LNCAP (cell line): ENCODE measurements at regions not wholly inside any gene's neighbourhood (a gene's known extent, or its start where the extent isn't known, plus 50 kb on each side); places are given as distances from the start of the nearest gene placed in this dataset.

Experiments
- CTCF ChIP-seq: fragments of 450-650 bp; IDR thresholded peaks from 2 replicates; pipeline ENCODE4 v1.5.1; 2017; ENCODE audit warnings: mild to moderate bottlenecking

DNA sequence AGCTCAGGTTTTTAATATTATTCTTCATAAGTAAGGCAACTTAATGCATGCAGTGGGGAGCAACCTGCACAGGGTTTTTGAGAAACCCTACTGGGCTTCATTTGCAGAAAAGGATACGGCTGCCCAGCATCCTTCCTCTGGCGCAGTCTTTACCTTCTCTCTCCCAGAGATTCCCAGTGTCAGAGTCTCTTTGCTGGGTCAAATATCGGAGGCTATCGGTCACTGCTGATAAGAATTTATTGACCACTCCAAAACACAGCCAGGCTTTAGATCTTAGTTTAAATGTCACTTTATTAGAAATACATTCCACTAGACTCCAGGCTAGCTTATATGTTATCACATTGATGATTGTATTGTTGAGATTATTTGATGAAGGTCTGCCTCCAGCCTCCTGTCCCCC, 147.2 kb upstream of the CPSF6 start:
- TF ChIP-seq CTCF = no peak

- no peak for TF ChIP-seq CTCF
Observed at GRCh38 chr12:69094606-69095216, 144.7 kb upstream of the CPSF6 start.

DNA sequence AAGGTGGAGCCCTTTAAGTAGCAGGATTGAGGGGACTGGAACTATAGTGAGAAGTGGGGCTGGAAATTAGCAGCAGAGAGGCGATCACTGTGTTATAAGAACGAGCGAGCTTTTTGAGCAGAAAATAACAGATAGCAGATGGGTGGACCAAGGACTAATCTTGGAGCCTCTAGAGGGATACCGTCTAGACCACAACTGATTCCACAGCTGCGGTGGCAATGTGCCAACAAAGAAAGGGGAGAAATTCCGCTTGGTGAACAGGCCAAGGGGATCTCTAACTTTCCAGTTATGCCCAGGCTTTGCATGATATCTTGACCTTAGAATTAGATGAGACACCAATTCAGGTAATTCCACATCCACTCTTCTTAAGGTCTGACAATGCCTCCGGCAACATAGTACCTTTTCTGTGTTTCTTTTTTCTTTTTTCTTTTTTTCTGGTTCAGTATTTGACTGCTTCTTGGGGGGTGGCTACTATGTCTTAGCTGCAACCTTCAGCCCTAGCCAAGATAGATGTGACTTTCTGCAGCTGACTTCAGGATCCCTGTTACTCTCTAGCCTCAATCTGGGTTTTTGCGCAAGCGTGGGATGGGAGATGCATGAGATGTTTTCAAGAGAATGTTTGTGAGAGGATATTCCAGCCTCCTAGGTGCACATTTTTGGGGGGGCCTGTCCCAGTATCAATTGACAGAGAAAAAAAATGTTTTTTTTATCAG, 143.4 kb upstream of the CPSF6 start:
- TF ChIP-seq CTCF = no peak

- no peak for TF ChIP-seq CTCF
Observed at GRCh38 chr12:69096669-69097335, 142.6 kb upstream of the CPSF6 start.

DNA sequence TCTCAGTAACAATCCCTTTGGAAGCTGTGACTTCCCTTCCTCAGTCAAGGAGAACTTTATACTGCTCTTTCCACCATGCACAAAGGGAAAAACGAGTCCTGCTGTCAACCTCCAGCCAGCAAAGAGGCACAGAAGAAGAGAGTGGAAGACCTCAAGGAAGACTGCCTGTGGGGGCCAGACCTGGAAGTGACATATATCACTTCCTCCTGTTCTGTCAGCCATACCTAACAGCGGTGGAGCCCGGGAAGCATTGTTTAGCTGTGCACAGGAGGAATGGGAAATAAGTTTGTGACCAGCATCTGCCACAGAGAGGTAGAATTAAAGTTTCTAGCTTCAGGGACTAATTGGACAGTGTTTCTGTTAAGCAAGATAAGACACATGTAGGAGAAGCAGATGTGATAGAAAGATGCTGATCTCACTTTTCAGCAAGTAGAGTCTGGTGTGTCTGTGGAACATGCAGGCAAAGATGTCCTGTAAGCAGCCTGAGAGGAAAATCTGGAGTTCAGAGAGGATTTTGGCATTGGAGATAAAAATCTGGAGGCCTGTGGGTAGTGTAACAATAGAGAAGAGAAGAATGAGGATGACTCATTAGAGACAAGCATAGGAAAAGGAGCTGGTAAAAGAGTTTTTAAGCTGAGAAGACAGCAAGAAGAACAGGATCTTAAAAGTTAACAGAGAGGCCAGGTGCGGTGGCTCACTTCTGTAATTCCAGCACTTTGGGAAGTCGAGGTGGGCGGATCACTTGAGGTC, 141.6 kb upstream of the CPSF6 start:
- no peak for TF ChIP-seq CTCF

- no peak for TF ChIP-seq CTCF
Observed at GRCh38 chr12:69099201-69099837, 140.1 kb upstream of the CPSF6 start.

DNA sequence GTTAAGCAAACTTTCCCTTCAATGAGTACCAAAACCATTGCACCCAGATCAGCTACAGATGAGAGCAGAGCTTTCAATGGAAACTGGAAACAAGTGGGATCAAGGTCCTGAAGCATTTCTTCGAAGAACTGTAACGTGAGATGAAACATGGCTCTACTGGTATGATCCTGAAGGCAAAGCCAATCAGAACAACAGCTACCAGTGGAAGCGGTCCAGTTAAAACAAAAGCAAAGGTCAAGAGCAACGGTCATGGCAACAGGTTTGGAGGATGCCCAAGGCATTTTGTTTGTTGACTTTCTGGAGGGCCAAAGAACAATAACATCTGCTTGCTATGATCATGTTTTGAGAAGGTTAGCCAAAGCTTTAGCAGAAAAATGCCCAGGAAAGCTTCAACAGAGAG, 137.9 kb upstream of the CPSF6 start:
- TF ChIP-seq CTCF = no peak
